A673 (cell line): ENCODE measurements at regions not wholly inside any gene's neighbourhood (a gene's known extent, or its start where the extent isn't known, plus 50 kb on each side); places are given as distances from the start of the nearest gene placed in this dataset.

Experiments used
- EZH2 ChIP-seq: fragments of 200-600 bp; sonication (generic); IDR thresholded peaks from 2 replicates; pipeline ENCODE4 v1.6.1; 2017; ENCODE audit warnings: borderline replicate concordance, low read depth, mild to moderate bottlenecking, mixed read lengths, antibody characterized with exemption, low read length; ENCODE audit not compliant: poor library complexity, severe bottlenecking
- TF ChIP-seq, protein P1 (sequence below): fragments of 300-800, 200-600 bp; sonication (generic); conservative IDR thresholded peaks from 2 replicates; pipeline ENCODE4 v1.5.1; 2017; ENCODE audit warnings: low read depth, mild to moderate bottlenecking, antibody characterized with exemption, low read length, moderate library complexity, mixed read lengths

DNA sequence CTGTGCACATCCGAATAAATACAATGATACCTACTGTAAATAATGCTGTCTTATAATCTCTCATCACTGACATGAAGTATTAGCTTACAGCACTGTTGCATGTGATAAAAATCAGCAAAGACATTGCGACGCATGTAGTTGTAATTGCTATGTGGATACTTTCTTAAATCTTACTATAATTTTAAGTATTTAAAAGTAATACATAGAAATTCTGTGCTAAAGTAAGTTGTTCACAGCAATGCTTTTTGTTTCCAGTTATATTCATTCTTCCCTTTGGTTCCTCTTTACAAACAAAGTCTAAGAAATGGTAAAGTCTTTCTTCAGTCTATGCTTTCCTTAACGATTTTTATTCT is 113.7 kb upstream of the DGKB start:
- TF ChIP-seq EZH2: no peak
- TF ChIP-seq, protein P1, sequence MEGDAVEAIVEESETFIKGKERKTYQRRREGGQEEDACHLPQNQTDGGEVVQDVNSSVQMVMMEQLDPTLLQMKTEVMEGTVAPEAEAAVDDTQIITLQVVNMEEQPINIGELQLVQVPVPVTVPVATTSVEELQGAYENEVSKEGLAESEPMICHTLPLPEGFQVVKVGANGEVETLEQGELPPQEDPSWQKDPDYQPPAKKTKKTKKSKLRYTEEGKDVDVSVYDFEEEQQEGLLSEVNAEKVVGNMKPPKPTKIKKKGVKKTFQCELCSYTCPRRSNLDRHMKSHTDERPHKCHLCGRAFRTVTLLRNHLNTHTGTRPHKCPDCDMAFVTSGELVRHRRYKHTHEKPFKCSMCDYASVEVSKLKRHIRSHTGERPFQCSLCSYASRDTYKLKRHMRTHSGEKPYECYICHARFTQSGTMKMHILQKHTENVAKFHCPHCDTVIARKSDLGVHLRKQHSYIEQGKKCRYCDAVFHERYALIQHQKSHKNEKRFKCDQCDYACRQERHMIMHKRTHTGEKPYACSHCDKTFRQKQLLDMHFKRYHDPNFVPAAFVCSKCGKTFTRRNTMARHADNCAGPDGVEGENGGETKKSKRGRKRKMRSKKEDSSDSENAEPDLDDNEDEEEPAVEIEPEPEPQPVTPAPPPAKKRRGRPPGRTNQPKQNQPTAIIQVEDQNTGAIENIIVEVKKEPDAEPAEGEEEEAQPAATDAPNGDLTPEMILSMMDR: peak; percentile 0; the same call in 1 of the 2 replicates
